T-cell (primary cell): ENCODE measurements at regions not wholly inside any gene's neighbourhood (a gene's known extent, or its start where the extent isn't known, plus 50 kb on each side); places are given as distances from the start of the nearest gene placed in this dataset.
"Not testable (repeated sequence)": the region's sequence is repeated elsewhere in the genome, so short reads cannot be mapped to it uniquely, and the experiment has no call there.

Experiments
- ATAC-seq, 4 experiments: fragments of 200-7000 bp in 3 of 4; fragments of 150-1000 bp in 1 of 4; cut with Tn5 transposase; replicated peaks in 1 of 4; 1 replicate in 3 of 4; 2 replicates in 1 of 4; pipeline ENCODE4 v1.10.0; 2021; ENCODE audit warnings: moderate library complexity in 3 of 4, mild to moderate bottlenecking in 2 of 4, moderate number of reproducible peaks in 1 of 4
- CTCF ChIA-PET, 2 donors: fragments of 300-600 bp; sonication (Branson Sonifier 250); formaldehyde crosslinking; loops; one replicate each; lab custom pipeline; 2022; ENCODE audit warnings: antibody characterized with exemption in 2 of 2; lab: Charles Lee
- POLR2A ChIA-PET, 2 donors: fragments of 300-600 bp; sonication (Branson Sonifier 250); formaldehyde crosslinking; loops; one replicate each; lab custom pipeline; 2022; ENCODE audit warnings: antibody characterized with exemption in 2 of 2; lab: Charles Lee
- DNase-seq, 35 experiments: peaks; one replicate each; pipeline versions ENCODE4 v3.0.0 to v3.0.0-alpha.2; 2013 to 2023
- H3K27ac ChIP-seq: one replicate; pipeline ENCODE4 v1.5.1; 2013; ENCODE audit warnings: low read length
- H3K27me3 ChIP-seq, 2 experiments: replicated peaks in 1 of 2; 1 replicate in 1 of 2; 2 replicates in 1 of 2; pipeline versions ENCODE4 v1.6.1 to v1.7.0; 2013; ENCODE audit warnings: low read length in 1 of 2, mixed read lengths in 1 of 2; ENCODE audit not compliant: control insufficient read depth in 2 of 2, insufficient read depth in 2 of 2; ENCODE audit errors: extremely low read depth in 1 of 2
- H3K36me3 ChIP-seq, 2 donors: 1 replicate in 1 of 2; 2 replicates in 1 of 2; pipeline versions ENCODE4 v1.6.1 to v1.7.0; 2013; ENCODE audit warnings: low read length in 1 of 2; ENCODE audit not compliant: control insufficient read depth in 2 of 2, insufficient read depth in 1 of 2; ENCODE audit errors: extremely low read depth in 1 of 2
- H3K4me1 ChIP-seq, 2 experiments: 1 replicate in 1 of 2; 2 replicates in 1 of 2; pipeline versions ENCODE4 v1.6.1 to v1.7.0; 2013; ENCODE audit warnings: low read length in 2 of 2, mixed read lengths in 1 of 2; ENCODE audit not compliant: insufficient read depth in 2 of 2, control insufficient read depth in 1 of 2; ENCODE audit errors: extremely low read depth in 1 of 2
- H3K4me3 ChIP-seq, 2 donors: 1 replicate in 1 of 2; 2 replicates in 1 of 2; pipeline versions ENCODE4 v1.5.1 to v1.7.0; 2013; ENCODE audit warnings: mild to moderate bottlenecking in 2 of 2, low read length in 1 of 2, moderate library complexity in 1 of 2; ENCODE audit not compliant: control insufficient read depth in 1 of 2; ENCODE audit errors: extremely low read depth in 1 of 2
- H3K9me3 ChIP-seq: 2 replicates; pipeline ENCODE4 v1.7.0; 2013
- H3K27ac Mint-ChIP-seq, 2 donors: one replicate each; pipeline ENCODE4 v1.8.0; 2020 to 2021; ENCODE audit warnings: mild to moderate bottlenecking in 2 of 2, mixed read lengths in 2 of 2
- H3K27me3 Mint-ChIP-seq, 2 donors: one replicate each; pipeline ENCODE4 v1.8.0; 2021 to 2022; ENCODE audit warnings: mixed read lengths in 2 of 2
- H3K36me3 Mint-ChIP-seq: one replicate; pipeline ENCODE4 v1.8.0; 2021; ENCODE audit warnings: mixed read lengths
- H3K4me1 Mint-ChIP-seq, 3 donors: one replicate each; pipeline ENCODE4 v1.8.0; 2020 to 2022; ENCODE audit warnings: mixed read lengths in 3 of 3, mild to moderate bottlenecking in 1 of 3
- H3K4me3 Mint-ChIP-seq, 3 donors: one replicate each; pipeline ENCODE4 v1.8.0; 2020 to 2022; ENCODE audit warnings: mild to moderate bottlenecking in 3 of 3, mixed read lengths in 3 of 3, moderate library complexity in 3 of 3
- H3K9me3 Mint-ChIP-seq, 3 donors: one replicate each; pipeline ENCODE4 v1.8.0; 2020 to 2022; ENCODE audit warnings: mixed read lengths in 3 of 3
- WGBS: methylation state at CpG from one replicate; pipeline ENCODE4 v1.1.5; 2013; ENCODE audit warnings: missing lambda C conversion rate; ENCODE audit not compliant: insufficient coverage; 5-methylcytosine and 5-hydroxymethylcytosine counted together

- no peak for ATAC-seq
- Mint-ChIP-seq H3K27ac (no peak overlapping the region), H3K36me3 (no peaks in the 10 kb centered on the region), H3K4me1 (no peaks in the 10 kb centered on the region), H3K27me3 (no peaks in the 10 kb centered on the region), H3K4me3 (no peak overlapping the region), H3K9me3 (peaks cover 0 to 1% (median 0%) of the 10 kb centered on the region in 3 donors)
- WGBS = 85% methylated on average over 4 of the region's 5 CpGs
- H3K4me3 ChIP-seq = no peak overlapping the region
- no peak for DNase-seq
- ChIA-PET CTCF (no interaction called here), POLR2A (no interaction called here)
- no peaks in the 10 kb centered on the region for H3K27me3 ChIP-seq
- no peaks in the 10 kb centered on the region for H3K36me3 ChIP-seq
- no peaks in the 10 kb centered on the region for H3K4me1 ChIP-seq
- H3K27ac ChIP-seq = no peak overlapping the region
- no peaks in the 10 kb centered on the region for H3K9me3 ChIP-seq
These were observed 290.6 kb upstream of the ADCY2 start for GRCh38 chr5:7105358-7105757.

GRCh38 chr5:7117961-7118360, 278.0 kb upstream of the ADCY2 start:
- no peaks in the 10 kb centered on the region for H3K36me3 Mint-ChIP-seq
- 60% methylated on average over 1 of the region's 6 CpGs for WGBS
- ATAC-seq (no peak), DNase-seq (no peak)
- H3K27me3 Mint-ChIP-seq = peaks cover 0 to 7% of the 10 kb centered on the region in 2 donors
- no peaks in the 10 kb centered on the region for H3K4me1 Mint-ChIP-seq
- no peak overlapping the region for H3K4me3 ChIP-seq
- ChIA-PET POLR2A (no interaction called here), CTCF (no interaction called here)
- H3K27me3 ChIP-seq = no peaks in the 10 kb centered on the region
- H3K27ac Mint-ChIP-seq = no peak overlapping the region
- no peaks in the 10 kb centered on the region for H3K9me3 ChIP-seq
- no peaks in the 10 kb centered on the region for H3K36me3 ChIP-seq
- H3K4me3 Mint-ChIP-seq = no peak overlapping the region
- no peak overlapping the region for H3K27ac ChIP-seq
- H3K9me3 Mint-ChIP-seq = peaks cover 2 to 9% (median 5%) of the 10 kb centered on the region in 3 donors
- H3K4me1 ChIP-seq = no peaks in the 10 kb centered on the region

GRCh38 chr5:7131680-7132079, 264.3 kb upstream of the ADCY2 start:
- ChIA-PET POLR2A (no interaction called here), CTCF (no interaction called here)
- WGBS = 92% methylated on average over 2 of the region's 4 CpGs
- H3K4me3 Mint-ChIP-seq = no peak overlapping the region
- no peaks in the 10 kb centered on the region for H3K27me3 Mint-ChIP-seq
- no peak overlapping the region for H3K27ac Mint-ChIP-seq
- Histone ChIP-seq H3K36me3 (no peaks in the 10 kb centered on the region), H3K4me3 (no peak overlapping the region), H3K27me3 (no peaks in the 10 kb centered on the region), H3K4me1 (no peaks in the 10 kb centered on the region), H3K27ac (no peak overlapping the region), H3K9me3 (no peaks in the 10 kb centered on the region)
- no peaks in the 10 kb centered on the region for H3K36me3 Mint-ChIP-seq
- ATAC-seq (no peak), DNase-seq (no peak)
- H3K4me1 Mint-ChIP-seq = no peaks in the 10 kb centered on the region
- H3K9me3 Mint-ChIP-seq = peaks cover 6 to 11% (median 7%) of the 10 kb centered on the region in 3 donors

GRCh38 chr5:7146886-7147285, 249.1 kb upstream of the ADCY2 start:
- no peak overlapping the region for H3K4me3 Mint-ChIP-seq
- H3K27me3 Mint-ChIP-seq = peaks cover 0 to 3% of the 10 kb centered on the region in 2 donors
- Histone ChIP-seq H3K4me1 (no peaks in the 10 kb centered on the region), H3K27me3 (no peaks in the 10 kb centered on the region), H3K36me3 (no peaks in the 10 kb centered on the region), H3K27ac (no peak overlapping the region), H3K9me3 (no peaks in the 10 kb centered on the region), H3K4me3 (no peak overlapping the region)
- ATAC-seq (no peak), DNase-seq (no peak)
- H3K4me1 Mint-ChIP-seq = no peaks in the 10 kb centered on the region
- H3K9me3 Mint-ChIP-seq = peaks cover 0 to 11% (median 4%) of the 10 kb centered on the region in 3 donors
- no peak overlapping the region for H3K27ac Mint-ChIP-seq
- ChIA-PET POLR2A (no interaction called here), CTCF (no interaction called here)
- H3K36me3 Mint-ChIP-seq = no peaks in the 10 kb centered on the region
- WGBS = 33% methylated on average over 1 of the region's 1 CpG

- POLR2A ChIA-PET = no interaction called here
- no peak overlapping the region for H3K27ac Mint-ChIP-seq
- H3K9me3 Mint-ChIP-seq = peaks cover 18 to 66% (median 37%) of the 10 kb centered on the region in 3 donors
These were observed 238.9 kb upstream of the ADCY2 start for GRCh38 chr5:7157083-7157482.

GRCh38 chr5:7169240-7169878, 226.6 kb upstream of the ADCY2 start:
- no peaks in the 10 kb centered on the region for H3K36me3 Mint-ChIP-seq
- Histone ChIP-seq H3K9me3 (no peaks in the 10 kb centered on the region), H3K27me3 (peaks cover 0 to 3% of the 10 kb centered on the region in 2 experiments), H3K4me1 (no peaks in the 10 kb centered on the region), H3K4me3 (no peak overlapping the region), H3K36me3 (no peaks in the 10 kb centered on the region), H3K27ac (no peak overlapping the region)
- ChIA-PET POLR2A (no interaction called here), CTCF (no interaction called here)
- DNase-seq (no peak), ATAC-seq (no peak)
- no peak overlapping the region for H3K27ac Mint-ChIP-seq
- H3K9me3 Mint-ChIP-seq = no peaks in the 10 kb centered on the region
- H3K27me3 Mint-ChIP-seq = no peaks in the 10 kb centered on the region
- no CpG with 5 or more reads among the region's 4 CpGs for WGBS
- no peak overlapping the region for H3K4me3 Mint-ChIP-seq
- no peaks in the 10 kb centered on the region for H3K4me1 Mint-ChIP-seq

More at GRCh38 chr5:7157083-7157482, 238.9 kb upstream of the ADCY2 start:
- Histone ChIP-seq H3K4me3 (no peak overlapping the region), H3K36me3 (no peaks in the 10 kb centered on the region), H3K27me3 (peaks cover 0 to 3% of the 10 kb centered on the region in 2 experiments), H3K9me3 (no peaks in the 10 kb centered on the region), H3K27ac (no peak overlapping the region), H3K4me1 (no peaks in the 10 kb centered on the region)
- no peaks in the 10 kb centered on the region for H3K4me1 Mint-ChIP-seq
- ATAC-seq (no peak), DNase-seq (no peak)
- H3K4me3 Mint-ChIP-seq = no peak overlapping the region
- H3K27me3 Mint-ChIP-seq = no peaks in the 10 kb centered on the region
- CTCF ChIA-PET = no interaction called here
- no peaks in the 10 kb centered on the region for H3K36me3 Mint-ChIP-seq

- H3K4me3 Mint-ChIP-seq, ATAC-seq, H3K27ac ChIP-seq, H3K4me1 Mint-ChIP-seq, POLR2A ChIA-PET, H3K4me1 ChIP-seq, H3K9me3 Mint-ChIP-seq, CTCF ChIA-PET, DNase-seq, H3K36me3 ChIP-seq, H3K36me3 Mint-ChIP-seq, H3K27ac Mint-ChIP-seq, H3K9me3 ChIP-seq, H3K27me3 ChIP-seq, H3K27me3 Mint-ChIP-seq, H3K4me3 ChIP-seq: not testable (repeated sequence)
- 83% methylated on average over 16 of the region's 16 CpGs for WGBS
These were observed 225.2 kb upstream of the ADCY2 start for GRCh38 chr5:7170785-7171184.
